ENCODE measurements at regions not wholly inside any gene's neighbourhood (a gene's known extent, or its start where the extent isn't known, plus 50 kb on each side); places are given as distances from the start of the nearest gene placed in this dataset.

GRCh38 chr1:220990427-220991339 is 111.4 kb downstream of the HLX start:
- DNase-seq (ENCODE audit: low read depth, low spot score): no peak
- ChIA-PET POLR2A (no interaction called here), SMC1A (ENCODE audit: uncharacterized antibody, unreplicated experiment) (interaction anchor here (0.6 to 3.4 kb wide), 2 partner anchors 212 to 1085 kb away, joined by 3 to 18 read pairs; no protein-coding TSS in a partner anchor), CTCF (interaction anchor here (1.0 kb wide), 1 partner anchor 10 kb away, joined by 4 read pairs; no protein-coding TSS in a partner anchor), RAD21 (ENCODE audit: unreplicated experiment) (no interaction called here)
- no peak for FAIRE-seq
- ATAC-seq: no peak; the same call in 1 of the 3 replicates
- Histone ChIP-seq H3K79me2 (ENCODE audit: control insufficient read depth, insufficient read depth, low read length) (no peaks in the 10 kb centered on the region), H3K4me1 (ENCODE audit: control insufficient read depth, insufficient read depth, low read length) (no peaks in the 10 kb centered on the region), H3K27me3 (replicated peaks in 1 of 2; ENCODE audit: control insufficient read depth in 2 of 2, insufficient read depth in 2 of 2, low read length in 1 of 2) (no peaks in the 10 kb centered on the region), H3K27ac (ENCODE audit: control insufficient read depth, insufficient read depth) (no peak overlapping the region), H3K4me3 (no peak overlapping the region), H3K36me3 (ENCODE audit: control insufficient read depth in 2 of 2, insufficient read depth in 2 of 2, low read length in 1 of 2) (no peaks in the 10 kb centered on the region), H3K9me3 (replicated peaks; ENCODE audit: control insufficient read depth, insufficient read depth, low read length) (no peaks in the 10 kb centered on the region), H4K20me1 (ENCODE audit: control insufficient read depth, insufficient read depth) (no peaks in the 10 kb centered on the region), H3K9ac (ENCODE audit: control insufficient read depth, insufficient read depth, low read length) (no peak overlapping the region), H3K4me2 (ENCODE audit: control insufficient read depth, insufficient read depth) (no peak overlapping the region), H2AFZ (ENCODE audit: control insufficient read depth, low read depth, low read length) (no peak overlapping the region)
- BruUV-seq (replicated peaks): no TSS peak
- TF ChIP-seq, protein P1, sequence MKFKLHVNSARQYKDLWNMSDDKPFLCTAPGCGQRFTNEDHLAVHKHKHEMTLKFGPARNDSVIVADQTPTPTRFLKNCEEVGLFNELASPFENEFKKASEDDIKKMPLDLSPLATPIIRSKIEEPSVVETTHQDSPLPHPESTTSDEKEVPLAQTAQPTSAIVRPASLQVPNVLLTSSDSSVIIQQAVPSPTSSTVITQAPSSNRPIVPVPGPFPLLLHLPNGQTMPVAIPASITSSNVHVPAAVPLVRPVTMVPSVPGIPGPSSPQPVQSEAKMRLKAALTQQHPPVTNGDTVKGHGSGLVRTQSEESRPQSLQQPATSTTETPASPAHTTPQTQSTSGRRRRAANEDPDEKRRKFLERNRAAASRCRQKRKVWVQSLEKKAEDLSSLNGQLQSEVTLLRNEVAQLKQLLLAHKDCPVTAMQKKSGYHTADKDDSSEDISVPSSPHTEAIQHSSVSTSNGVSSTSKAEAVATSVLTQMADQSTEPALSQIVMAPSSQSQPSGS (IDR thresholded peaks at IDR 0.05; ENCODE audit: low read length): no peak
- TF ChIP-seq, protein P2, sequence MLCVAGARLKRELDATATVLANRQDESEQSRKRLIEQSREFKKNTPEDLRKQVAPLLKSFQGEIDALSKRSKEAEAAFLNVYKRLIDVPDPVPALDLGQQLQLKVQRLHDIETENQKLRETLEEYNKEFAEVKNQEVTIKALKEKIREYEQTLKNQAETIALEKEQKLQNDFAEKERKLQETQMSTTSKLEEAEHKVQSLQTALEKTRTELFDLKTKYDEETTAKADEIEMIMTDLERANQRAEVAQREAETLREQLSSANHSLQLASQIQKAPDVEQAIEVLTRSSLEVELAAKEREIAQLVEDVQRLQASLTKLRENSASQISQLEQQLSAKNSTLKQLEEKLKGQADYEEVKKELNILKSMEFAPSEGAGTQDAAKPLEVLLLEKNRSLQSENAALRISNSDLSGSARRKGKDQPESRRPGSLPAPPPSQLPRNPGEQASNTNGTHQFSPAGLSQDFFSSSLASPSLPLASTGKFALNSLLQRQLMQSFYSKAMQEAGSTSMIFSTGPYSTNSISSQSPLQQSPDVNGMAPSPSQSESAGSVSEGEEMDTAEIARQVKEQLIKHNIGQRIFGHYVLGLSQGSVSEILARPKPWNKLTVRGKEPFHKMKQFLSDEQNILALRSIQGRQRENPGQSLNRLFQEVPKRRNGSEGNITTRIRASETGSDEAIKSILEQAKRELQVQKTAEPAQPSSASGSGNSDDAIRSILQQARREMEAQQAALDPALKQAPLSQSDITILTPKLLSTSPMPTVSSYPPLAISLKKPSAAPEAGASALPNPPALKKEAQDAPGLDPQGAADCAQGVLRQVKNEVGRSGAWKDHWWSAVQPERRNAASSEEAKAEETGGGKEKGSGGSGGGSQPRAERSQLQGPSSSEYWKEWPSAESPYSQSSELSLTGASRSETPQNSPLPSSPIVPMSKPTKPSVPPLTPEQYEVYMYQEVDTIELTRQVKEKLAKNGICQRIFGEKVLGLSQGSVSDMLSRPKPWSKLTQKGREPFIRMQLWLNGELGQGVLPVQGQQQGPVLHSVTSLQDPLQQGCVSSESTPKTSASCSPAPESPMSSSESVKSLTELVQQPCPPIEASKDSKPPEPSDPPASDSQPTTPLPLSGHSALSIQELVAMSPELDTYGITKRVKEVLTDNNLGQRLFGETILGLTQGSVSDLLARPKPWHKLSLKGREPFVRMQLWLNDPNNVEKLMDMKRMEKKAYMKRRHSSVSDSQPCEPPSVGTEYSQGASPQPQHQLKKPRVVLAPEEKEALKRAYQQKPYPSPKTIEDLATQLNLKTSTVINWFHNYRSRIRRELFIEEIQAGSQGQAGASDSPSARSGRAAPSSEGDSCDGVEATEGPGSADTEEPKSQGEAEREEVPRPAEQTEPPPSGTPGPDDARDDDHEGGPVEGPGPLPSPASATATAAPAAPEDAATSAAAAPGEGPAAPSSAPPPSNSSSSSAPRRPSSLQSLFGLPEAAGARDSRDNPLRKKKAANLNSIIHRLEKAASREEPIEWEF (IDR thresholded peaks at IDR 0.05; ENCODE audit: insufficient replicate concordance, low read depth, low read length): no peak
- TF ChIP-seq, protein P3, sequence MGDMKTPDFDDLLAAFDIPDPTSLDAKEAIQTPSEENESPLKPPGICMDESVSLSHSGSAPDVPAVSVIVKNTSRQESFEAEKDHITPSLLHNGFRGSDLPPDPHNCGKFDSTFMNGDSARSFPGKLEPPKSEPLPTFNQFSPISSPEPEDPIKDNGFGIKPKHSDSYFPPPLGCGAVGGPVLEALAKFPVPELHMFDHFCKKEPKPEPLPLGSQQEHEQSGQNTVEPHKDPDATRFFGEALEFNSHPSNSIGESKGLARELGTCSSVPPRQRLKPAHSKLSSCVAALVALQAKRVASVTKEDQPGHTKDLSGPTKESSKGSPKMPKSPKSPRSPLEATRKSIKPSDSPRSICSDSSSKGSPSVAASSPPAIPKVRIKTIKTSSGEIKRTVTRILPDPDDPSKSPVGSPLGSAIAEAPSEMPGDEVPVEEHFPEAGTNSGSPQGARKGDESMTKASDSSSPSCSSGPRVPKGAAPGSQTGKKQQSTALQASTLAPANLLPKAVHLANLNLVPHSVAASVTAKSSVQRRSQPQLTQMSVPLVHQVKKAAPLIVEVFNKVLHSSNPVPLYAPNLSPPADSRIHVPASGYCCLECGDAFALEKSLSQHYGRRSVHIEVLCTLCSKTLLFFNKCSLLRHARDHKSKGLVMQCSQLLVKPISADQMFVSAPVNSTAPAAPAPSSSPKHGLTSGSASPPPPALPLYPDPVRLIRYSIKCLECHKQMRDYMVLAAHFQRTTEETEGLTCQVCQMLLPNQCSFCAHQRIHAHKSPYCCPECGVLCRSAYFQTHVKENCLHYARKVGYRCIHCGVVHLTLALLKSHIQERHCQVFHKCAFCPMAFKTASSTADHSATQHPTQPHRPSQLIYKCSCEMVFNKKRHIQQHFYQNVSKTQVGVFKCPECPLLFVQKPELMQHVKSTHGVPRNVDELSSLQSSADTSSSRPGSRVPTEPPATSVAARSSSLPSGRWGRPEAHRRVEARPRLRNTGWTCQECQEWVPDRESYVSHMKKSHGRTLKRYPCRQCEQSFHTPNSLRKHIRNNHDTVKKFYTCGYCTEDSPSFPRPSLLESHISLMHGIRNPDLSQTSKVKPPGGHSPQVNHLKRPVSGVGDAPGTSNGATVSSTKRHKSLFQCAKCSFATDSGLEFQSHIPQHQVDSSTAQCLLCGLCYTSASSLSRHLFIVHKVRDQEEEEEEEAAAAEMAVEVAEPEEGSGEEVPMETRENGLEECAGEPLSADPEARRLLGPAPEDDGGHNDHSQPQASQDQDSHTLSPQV (IDR thresholded peaks at IDR 0.05): no peak
- TF ChIP-seq YBX1 (IDR thresholded peaks at IDR 0.05) (no peak), CREB1 (IDR thresholded peaks at IDR 0.05; ENCODE audit: low read depth) (no peak), SMAD5 (IDR thresholded peaks at IDR 0.05; ENCODE audit: low read depth) (no peak), BCL11A (IDR thresholded peaks at IDR 0.05; ENCODE audit: low read depth, low read length) (no peak), SMC3 (IDR thresholded peaks at IDR 0.05; ENCODE audit: borderline replicate concordance, low read length) (no peak), KDM1A (IDR thresholded peaks at IDR 0.05; ENCODE audit: borderline replicate concordance) (no peak)
- in situ Hi-C loops (cut with MboI): no loop called here
- intact Hi-C loops (cut with micrococcal nuclease; ENCODE audit: unreplicated experiment): no loop called here
- 69% methylated on average over 2 of the region's 2 CpGs for WGBS (ENCODE audit: insufficient coverage, insufficient replicate concordance, low lambda C conversion rate, missing lambda C conversion rate)
